NCI-H2081 treated with DMSO at 0.1 percent for 48 hours (cell line): ENCODE measurements at regions not wholly inside any gene's neighbourhood (a gene's known extent, or its start where the extent isn't known, plus 50 kb on each side); places are given as distances from the start of the nearest gene placed in this dataset.
"Not testable (repeated sequence)": the region's sequence is repeated elsewhere in the genome, so short reads cannot be mapped to it uniquely, and the experiment has no call there.

ENCODE experiments used
- DNase-seq: peaks from one replicate; lab custom pipeline; 2025; lab: John Stamatoyannopoulos, UW

DNA sequence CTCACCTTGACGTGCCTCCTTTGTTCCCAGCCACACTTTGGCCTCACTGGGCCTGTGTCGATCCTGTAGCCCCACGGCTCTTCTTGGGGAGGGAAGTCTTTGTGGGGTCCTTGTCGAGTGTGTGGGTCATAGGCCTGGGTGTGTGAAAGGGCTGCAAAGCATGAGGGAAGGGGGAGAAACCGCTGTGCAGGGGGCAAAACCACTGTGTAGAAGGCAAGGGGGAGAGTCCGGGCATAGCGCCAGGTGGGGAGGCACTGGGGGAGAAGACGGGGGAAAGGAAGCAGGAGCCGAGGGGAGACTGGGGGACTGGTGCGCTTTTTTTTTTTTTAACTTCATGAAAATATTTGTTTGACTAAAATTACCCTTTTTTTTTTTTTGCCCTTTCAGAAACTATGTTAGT, 65.1 kb upstream of the RASD2 start:
- DNase-seq = no peak

DNA sequence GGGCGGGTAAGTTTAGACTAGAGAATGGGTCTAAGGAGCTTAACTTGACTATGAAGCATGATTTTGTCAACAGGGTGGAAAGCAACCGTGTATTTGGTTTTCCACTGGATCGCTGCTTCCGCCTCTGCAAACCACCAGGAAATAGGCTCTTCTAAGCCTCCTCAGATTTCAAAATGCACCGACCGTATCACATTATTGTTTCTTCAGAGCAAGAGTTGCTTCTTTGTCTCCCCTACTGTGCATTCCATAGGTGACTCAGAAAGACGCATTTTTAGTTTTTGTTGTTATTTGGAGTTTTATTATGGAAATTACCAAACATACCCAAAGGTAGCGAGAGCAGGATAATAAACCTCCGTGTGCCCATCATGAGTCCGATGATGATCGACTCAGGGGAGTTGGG, 64.3 kb upstream of the RASD2 start:
- DNase-seq = no peak

DNA sequence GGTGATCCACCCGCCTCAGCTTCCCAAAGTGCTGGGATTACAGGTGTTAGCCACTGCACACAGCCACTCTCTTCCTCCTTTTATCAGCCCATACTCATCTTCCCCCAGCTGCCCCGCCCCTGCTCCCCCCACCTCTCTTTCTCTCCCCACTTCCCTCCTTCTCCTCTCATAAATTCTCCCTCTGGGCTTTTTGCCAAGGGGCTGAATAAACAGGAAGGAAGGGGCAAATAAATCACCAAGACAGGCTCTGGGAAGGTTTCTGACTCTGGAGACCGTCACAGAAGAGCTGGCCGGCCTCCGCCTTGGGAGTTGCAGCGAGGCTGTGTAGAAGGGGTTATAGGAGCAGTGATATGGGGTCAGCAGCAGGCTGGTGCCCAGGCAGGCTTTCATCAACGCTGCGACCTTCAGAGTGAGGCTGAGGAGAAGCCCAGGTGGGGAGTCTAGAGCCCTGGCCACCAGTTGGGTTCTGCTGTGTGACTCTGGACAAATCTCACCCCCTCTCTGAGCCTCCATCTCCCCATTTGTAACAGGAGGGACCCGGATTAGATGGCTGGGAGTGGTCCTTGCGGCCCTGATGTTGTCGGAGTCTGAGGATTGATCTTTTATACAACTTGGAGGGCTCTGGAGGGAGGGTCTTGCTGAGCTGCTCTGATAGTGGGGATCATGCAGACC, 62.6 kb upstream of the RASD2 start:
- DNase-seq = peak; percentile 54

GRCh38 chr22:35478633-35479107, 62.0 kb upstream of the RASD2 start:
- no peak for DNase-seq

GRCh38 chr22:35479359-35479758, 61.3 kb upstream of the RASD2 start:
- DNase-seq = no peak

DNA sequence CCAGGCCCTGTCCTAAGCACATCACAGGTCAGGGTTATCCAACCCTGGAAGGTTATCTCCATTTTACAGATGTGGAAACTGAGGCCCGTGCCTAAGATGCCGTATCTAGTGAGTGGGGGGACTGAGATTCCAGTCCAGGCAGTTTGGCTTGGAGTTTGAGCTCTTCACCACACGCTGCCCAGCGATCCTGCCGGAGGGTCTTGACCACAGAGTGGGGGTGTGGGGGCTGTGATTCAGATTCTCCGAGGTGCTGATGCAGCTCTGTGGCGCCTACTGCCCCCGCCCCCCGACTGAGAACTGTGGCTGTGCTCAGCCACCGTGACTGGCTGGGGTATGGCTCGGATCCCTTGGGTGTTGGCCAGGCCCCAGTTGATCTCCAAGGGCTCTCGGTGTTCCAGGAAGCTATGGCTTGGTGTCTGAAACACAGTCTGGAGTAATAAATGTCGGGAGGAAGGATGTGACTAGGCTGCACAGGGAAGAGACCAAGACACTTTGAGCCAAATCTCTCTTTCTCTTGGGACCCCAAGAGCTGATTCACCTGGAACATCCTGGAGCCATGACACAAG, 60.6 kb upstream of the RASD2 start:
- no peak for DNase-seq

GRCh38 chr22:35480627-35481550, 59.7 kb upstream of the RASD2 start:
- DNase-seq = no peak

DNA sequence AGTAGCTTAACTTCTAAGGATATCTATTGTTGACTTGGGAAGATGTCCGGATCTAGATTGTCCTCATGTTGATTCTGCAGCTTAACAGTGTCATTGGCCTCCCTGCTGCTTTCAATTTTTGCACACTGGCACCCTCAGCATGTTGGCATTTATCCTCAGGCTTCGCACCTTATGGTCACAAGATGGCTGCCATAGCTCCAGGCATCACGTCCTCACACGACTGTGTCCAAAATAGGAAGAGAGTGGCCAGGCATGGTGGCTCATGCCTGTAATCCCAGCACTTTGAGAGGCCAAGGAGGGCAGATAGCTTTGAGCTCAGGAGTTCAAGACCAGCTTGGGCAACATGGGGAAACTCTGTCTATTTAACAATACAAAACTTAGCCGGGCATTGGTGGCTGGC, 58.3 kb upstream of the RASD2 start:
- DNase-seq = no peak

DNA sequence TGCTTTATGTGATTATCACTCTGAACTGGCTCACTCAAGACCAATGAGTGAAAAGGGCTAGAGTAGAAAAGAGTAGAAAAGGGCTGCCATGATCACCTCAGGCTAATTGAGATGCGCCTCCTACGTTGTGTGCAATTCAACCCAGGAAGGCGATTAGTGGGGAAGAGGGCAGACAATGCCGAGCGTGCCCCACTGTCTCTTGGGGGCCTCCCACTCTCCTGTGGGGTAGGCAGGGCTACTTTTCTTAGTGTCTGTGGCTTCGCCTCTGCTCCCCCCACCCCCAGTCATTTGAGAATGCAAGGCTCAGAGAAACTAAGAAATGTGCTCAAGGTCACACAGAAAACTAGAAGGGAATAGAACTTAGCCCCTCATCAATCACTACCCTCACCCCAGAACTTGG, 57.7 kb upstream of the RASD2 start:
- DNase-seq = no peak

DNA sequence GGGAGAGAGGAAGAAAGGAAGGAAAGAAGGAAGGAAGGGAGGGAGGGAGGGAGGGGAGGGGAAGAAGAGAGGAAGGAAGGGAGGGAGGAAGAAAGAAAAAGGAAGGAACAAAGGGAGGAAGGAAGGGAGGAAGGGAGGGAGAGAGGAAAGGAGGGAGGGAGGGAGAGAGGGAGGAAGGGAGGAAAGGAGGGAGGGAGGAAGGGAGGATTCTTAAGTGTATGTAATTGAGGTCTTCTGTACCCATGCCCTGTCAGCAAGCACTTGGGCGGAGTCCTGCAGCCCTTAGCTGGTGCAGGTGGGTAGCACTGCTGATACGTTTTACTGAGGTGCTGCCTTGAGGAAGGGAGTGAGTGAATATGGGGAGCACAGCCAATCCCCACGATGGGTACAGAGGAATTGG, 56.9 kb upstream of the RASD2 start:
- no peak for DNase-seq

- DNase-seq = no peak
These were observed 55.7 kb upstream of the RASD2 start for GRCh38 chr22:35484651-35485556.

- DNase-seq = no peak
These were observed 54.5 kb upstream of the RASD2 start for GRCh38 chr22:35486116-35486631.

DNA sequence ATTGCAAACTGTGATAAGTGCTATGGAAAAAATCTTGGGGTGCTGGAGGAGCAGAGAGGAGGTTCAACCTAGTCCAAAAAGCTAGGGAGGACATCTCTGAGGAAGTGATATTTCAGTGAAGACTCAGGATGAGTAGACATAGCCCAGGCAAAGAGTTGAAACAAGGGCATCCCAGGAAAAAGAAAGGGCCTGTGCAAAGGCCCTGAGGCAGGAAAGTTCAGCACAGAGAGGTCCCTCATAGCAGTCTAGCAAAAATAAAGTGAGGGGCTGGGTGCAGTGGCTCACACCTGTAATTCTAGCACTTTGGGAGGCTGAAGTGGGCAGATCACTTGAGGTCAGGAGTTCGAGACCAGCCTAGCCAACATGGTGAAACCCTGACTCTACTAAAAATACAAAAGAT, 53.0 kb upstream of the RASD2 start:
- DNase-seq = not testable (repeated sequence)

- no peak for DNase-seq
These were observed 52.1 kb upstream of the RASD2 start for GRCh38 chr22:35488513-35488912.

DNA sequence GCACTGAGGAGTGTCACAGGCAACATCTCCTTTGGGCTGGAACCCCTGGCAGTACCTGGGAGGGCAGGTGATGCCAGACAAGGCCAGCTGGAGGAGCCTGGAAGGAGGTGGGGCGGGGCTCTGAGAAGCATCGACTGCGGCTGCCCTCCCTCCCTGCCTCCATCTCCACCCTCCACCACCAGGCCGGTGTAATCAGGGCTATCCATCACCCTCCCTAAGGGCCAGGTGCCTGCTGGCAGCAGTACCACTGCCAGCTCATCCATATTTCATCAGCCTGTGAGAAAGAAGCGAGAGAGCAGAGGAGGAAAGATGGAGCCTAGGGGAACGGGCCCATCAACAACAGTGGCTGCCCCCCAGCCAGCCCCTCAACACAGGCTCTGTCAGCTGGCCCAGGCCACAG, 51.4 kb upstream of the RASD2 start:
- DNase-seq = no peak
